ENCODE measurements at regions not wholly inside any gene's neighbourhood (a gene's known extent, or its start where the extent isn't known, plus 50 kb on each side); places are given as distances from the start of the nearest gene placed in this dataset.
A peak's percentile ranks its signal among the peaks of the same experiment; 100 is the strongest.

- Histone ChIP-seq H3K27ac (ENCODE audit: insufficient read depth, low read length) (no peak overlapping the region), H3K4me2 (ENCODE audit: extremely low read depth, insufficient read depth, low read length) (peak overlapping the region; percentile 51), H2AFZ (ENCODE audit: low read length) (peak overlapping the region; percentile 71), H3K36me3 (ENCODE audit: control insufficient read depth, insufficient read depth, low read length) (no peaks in the 10 kb centered on the region), H3K4me1 (ENCODE audit: control insufficient read depth, extremely low read depth, insufficient read depth, low read length) (peaks cover 11% of the 10 kb centered on the region), H3K79me2 (ENCODE audit: control insufficient read depth, insufficient read depth, low read length) (no peaks in the 10 kb centered on the region), H3K4me3 (replicated peaks in 1 of 4; ENCODE audit: control extremely low read depth in 1 of 4, insufficient read depth in 1 of 4, low read depth in 3 of 4, low read length in 4 of 4) (peak overlapping the region in 1 of 4 experiments; percentile 11), H3K9ac (ENCODE audit: insufficient read depth, low read length) (no peak overlapping the region), H4K20me1 (ENCODE audit: control insufficient read depth, extremely low read depth, insufficient read depth, low read length) (no peaks in the 10 kb centered on the region), H3K27me3 (ENCODE audit: control insufficient read depth, insufficient read depth, low read length) (no peaks in the 10 kb centered on the region), H3K9me3 (ENCODE audit: control insufficient read depth, insufficient read depth, low read depth, low read length) (no peaks in the 10 kb centered on the region)
- no peak for TF ChIP-seq EZH2 (IDR thresholded peaks at IDR 0.05; ENCODE audit: low read length, missing control alignments)
- TF ChIP-seq CTCF (conservative IDR thresholded peaks at IDR 0.05 in 1 of 2, IDR thresholded peaks at IDR 0.05 in 1 of 2; ENCODE audit: low read depth in 1 of 2, low read length in 2 of 2), result no peak
- DNase-seq (ENCODE audit: low read depth in 2 of 2), result peak; percentile 40 to 66
These were observed 78.7 kb upstream of the ZDHHC17 start for GRCh38 chr12:76685246-76685678.

GRCh38 chr12:76687981-76688380 is 75.9 kb upstream of the ZDHHC17 start:
- Histone ChIP-seq H3K27ac (ENCODE audit: insufficient read depth, low read length) (no peak overlapping the region), H3K9ac (ENCODE audit: insufficient read depth, low read length) (no peak overlapping the region), H3K4me3 (replicated peaks in 1 of 4; ENCODE audit: control extremely low read depth in 1 of 4, insufficient read depth in 1 of 4, low read depth in 3 of 4, low read length in 4 of 4) (no peak overlapping the region), H3K79me2 (ENCODE audit: control insufficient read depth, insufficient read depth, low read length) (no peaks in the 10 kb centered on the region), H3K4me1 (ENCODE audit: control insufficient read depth, extremely low read depth, insufficient read depth, low read length) (peaks cover 3% of the 10 kb centered on the region), H2AFZ (ENCODE audit: low read length) (no peak overlapping the region), H3K36me3 (ENCODE audit: control insufficient read depth, insufficient read depth, low read length) (no peaks in the 10 kb centered on the region), H3K4me2 (ENCODE audit: extremely low read depth, insufficient read depth, low read length) (peak overlapping the region; percentile 41), H3K27me3 (ENCODE audit: control insufficient read depth, insufficient read depth, low read length) (no peaks in the 10 kb centered on the region), H4K20me1 (ENCODE audit: control insufficient read depth, extremely low read depth, insufficient read depth, low read length) (no peaks in the 10 kb centered on the region), H3K9me3 (ENCODE audit: control insufficient read depth, insufficient read depth, low read depth, low read length) (no peaks in the 10 kb centered on the region)
- TF ChIP-seq CTCF (conservative IDR thresholded peaks at IDR 0.05 in 1 of 2, IDR thresholded peaks at IDR 0.05 in 1 of 2; ENCODE audit: low read depth in 1 of 2, low read length in 2 of 2) (no peak), EZH2 (IDR thresholded peaks at IDR 0.05; ENCODE audit: low read length, missing control alignments) (no peak)
- peak; percentile 56 to 64 for DNase-seq (ENCODE audit: low read depth in 2 of 2)

DNA sequence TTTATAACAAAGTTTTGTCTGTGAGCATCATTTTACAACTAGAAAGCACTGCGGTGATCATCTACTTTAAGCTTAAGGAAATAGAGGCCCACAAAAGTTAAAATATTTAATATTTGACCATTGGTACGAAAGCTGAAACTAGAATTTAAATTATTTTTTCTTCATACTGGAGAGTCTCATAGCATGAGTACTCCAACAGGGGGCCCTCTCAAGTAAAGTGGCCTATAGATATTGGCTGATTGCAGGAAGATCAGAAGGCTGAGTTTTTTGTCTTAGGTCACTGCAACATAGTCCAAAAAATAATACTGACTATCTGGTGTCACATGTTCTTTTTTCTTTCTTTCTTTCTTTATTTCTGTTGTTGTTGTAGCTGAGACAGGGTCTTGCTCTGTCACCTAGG is 75.3 kb upstream of the ZDHHC17 start:
- no peaks in the 10 kb centered on the region for H4K20me1 ChIP-seq (ENCODE audit: control insufficient read depth, extremely low read depth, insufficient read depth, low read length)
- no peaks in the 10 kb centered on the region for H3K9me3 ChIP-seq (ENCODE audit: control insufficient read depth, insufficient read depth, low read depth, low read length)
- H3K36me3 ChIP-seq (ENCODE audit: control insufficient read depth, insufficient read depth, low read length), result no peaks in the 10 kb centered on the region
- TF ChIP-seq CTCF (conservative IDR thresholded peaks at IDR 0.05 in 1 of 2, IDR thresholded peaks at IDR 0.05 in 1 of 2; ENCODE audit: low read depth in 1 of 2, low read length in 2 of 2), result peak in 1 of 2 donors; percentile 38
- TF ChIP-seq EZH2 (IDR thresholded peaks at IDR 0.05; ENCODE audit: low read length, missing control alignments), result no peak
- no peak for DNase-seq (ENCODE audit: low read depth in 2 of 2)
- peaks cover 3% of the 10 kb centered on the region for H3K4me1 ChIP-seq (ENCODE audit: control insufficient read depth, extremely low read depth, insufficient read depth, low read length)
- H3K4me2 ChIP-seq (ENCODE audit: extremely low read depth, insufficient read depth, low read length), result no peak overlapping the region
- H2AFZ ChIP-seq (ENCODE audit: low read length), result no peak overlapping the region
- no peak overlapping the region for H3K27ac ChIP-seq (ENCODE audit: insufficient read depth, low read length)
- no peak overlapping the region for H3K4me3 ChIP-seq (replicated peaks in 1 of 4; ENCODE audit: control extremely low read depth in 1 of 4, insufficient read depth in 1 of 4, low read depth in 3 of 4, low read length in 4 of 4)
- H3K79me2 ChIP-seq (ENCODE audit: control insufficient read depth, insufficient read depth, low read length), result no peaks in the 10 kb centered on the region
- H3K9ac ChIP-seq (ENCODE audit: insufficient read depth, low read length), result no peak overlapping the region
- H3K27me3 ChIP-seq (ENCODE audit: control insufficient read depth, insufficient read depth, low read length), result no peaks in the 10 kb centered on the region
